Superior temporal gyrus (tissue), 1 donor: ENCODE measurements at regions not wholly inside any gene's neighbourhood (a gene's known extent, or its start where the extent isn't known, plus 50 kb on each side); places are given as distances from the start of the nearest gene placed in this dataset.
"Not testable (repeated sequence)": the region's sequence is repeated elsewhere in the genome, so short reads cannot be mapped to it uniquely, and the experiment has no call there.

Experiments used
- DNase-seq: peaks from one replicate; pipeline ENCODE4 v3.0.0-alpha.2; 2016; ENCODE audit errors: extremely low spot score

GRCh38 chr20:61061981-61062380, 190.1 kb upstream of the CDH4 start:
- no peak for DNase-seq

- DNase-seq: no peak
Measured at GRCh38 chr20:61065853-61066252, 186.2 kb upstream of the CDH4 start.

DNA sequence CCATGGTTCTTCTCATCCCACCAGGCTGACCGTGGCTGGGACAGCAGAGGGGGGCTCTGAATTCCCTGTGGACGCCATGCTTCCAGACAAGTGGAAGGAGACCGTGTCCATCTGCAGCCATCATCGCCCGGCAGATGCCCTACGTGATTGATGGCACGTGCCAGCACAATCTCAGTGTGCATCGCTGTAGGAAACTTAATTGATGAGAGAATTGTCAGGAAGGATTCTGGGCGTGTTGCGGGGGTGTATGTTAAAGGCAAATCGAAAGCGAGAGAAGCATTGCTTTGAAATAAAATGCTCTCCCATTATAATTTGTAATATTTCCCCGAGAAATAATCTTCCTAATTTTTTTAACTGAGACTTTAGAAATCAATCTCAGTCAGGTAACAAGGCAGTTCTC, 185.5 kb upstream of the CDH4 start:
- no peak for DNase-seq

DNA sequence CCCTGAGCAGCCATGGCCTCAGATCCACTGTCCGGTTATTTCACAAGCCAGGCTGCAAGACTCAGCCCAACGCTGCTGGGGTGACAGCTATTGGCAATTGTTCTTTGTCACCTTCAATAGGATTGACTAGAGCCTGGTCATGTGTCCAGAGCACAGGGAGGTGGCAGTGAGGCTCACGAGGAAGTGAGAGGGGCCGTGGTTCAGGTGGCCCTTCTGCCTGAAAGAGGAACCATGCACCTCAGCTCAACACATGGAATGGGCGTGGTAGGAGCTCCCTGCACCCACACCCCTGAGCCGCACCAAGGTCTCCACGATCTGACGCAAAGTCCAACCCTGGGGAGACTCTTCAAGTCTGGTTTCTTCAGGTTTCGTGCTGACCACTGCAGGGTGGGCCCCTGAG, 184.8 kb upstream of the CDH4 start:
- no peak for DNase-seq

GRCh38 chr20:61072398-61072797, 179.7 kb upstream of the CDH4 start:
- DNase-seq: no peak

- no peak for DNase-seq
Measured at GRCh38 chr20:61073376-61073775, 178.7 kb upstream of the CDH4 start.

- DNase-seq: no peak
Measured at GRCh38 chr20:61082720-61083119, 169.3 kb upstream of the CDH4 start.

DNA sequence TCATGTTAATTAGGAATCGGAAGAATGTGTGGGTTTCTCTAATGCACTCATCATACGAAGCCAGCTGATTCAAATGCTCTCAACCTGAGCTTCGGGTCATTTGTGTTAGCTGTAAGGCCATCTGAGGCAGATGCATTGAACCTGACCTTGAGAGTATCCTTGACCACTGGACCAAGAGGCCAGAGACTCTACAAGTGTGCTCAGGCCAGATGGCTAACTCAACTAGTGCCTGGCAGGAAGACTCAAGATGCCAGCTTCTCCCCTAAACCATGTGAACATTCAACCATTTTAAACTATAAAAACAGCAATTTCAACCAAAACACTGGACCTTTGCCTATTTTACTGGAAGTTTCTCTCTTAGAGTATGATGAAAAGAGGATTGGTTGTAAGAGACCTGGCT, 168.6 kb upstream of the CDH4 start:
- DNase-seq: no peak

GRCh38 chr20:61086031-61086430, 166.0 kb upstream of the CDH4 start:
- DNase-seq: no peak

- no peak for DNase-seq
Measured at GRCh38 chr20:61090541-61090940, 161.5 kb upstream of the CDH4 start.

GRCh38 chr20:61092251-61092650, 159.8 kb upstream of the CDH4 start:
- no peak for DNase-seq

DNA sequence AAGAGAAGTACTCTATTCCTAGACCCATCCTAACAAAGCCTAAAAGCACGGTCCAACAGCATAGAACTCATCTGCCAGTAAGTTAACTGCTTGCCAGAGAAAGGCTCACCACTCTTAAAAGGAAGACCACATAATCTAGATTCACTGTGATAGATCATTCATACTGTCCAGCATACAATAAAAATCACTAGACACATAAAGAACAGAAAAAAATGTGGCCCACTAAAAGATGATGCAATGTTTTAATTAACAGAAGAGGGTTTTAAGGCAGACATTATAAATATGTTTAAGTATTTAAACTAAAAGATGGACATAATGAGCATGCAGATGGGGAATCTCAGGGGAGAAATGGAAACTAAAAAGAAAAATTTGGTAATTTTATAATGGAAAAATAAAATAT, 157.5 kb upstream of the CDH4 start:
- DNase-seq: no peak

DNA sequence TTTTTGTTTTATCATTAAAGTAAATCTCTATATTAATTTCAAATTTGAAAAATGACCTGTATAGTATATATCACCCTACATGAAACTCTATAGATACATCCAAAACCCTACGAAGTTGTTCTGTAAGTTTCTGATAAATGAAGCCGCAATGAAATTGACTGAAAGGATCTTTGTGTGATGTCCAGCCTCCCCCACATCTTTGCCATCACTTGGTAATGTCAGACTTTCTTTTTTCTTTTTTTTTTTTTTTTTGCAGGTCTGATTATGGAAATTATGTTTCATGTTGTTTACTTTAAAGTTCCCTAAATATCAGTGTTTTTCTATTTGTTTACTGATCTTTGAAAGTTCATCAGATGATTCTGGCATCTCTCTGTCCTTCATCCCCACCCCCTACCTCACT, 155.6 kb upstream of the CDH4 start:
- no peak for DNase-seq

DNA sequence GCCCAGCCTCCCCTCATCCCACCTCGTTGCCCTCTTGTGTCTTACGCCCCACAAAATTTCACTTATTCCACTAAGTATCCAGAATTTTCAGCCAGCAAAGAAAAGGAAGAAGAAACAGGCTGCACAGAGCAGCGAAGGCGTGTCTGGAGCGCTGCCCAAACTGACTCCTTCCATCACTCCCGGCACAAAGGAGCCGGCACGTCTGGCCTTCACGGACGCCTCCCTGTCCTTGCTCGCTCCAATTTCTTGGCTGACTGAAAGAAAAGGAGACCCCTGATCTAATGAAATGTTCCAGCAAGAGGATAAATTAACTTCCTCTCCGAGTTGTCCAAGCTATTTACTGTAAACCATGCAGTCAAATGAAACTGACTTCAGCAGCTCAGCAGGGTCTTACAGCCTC, 152.3 kb upstream of the CDH4 start:
- DNase-seq: no peak

DNA sequence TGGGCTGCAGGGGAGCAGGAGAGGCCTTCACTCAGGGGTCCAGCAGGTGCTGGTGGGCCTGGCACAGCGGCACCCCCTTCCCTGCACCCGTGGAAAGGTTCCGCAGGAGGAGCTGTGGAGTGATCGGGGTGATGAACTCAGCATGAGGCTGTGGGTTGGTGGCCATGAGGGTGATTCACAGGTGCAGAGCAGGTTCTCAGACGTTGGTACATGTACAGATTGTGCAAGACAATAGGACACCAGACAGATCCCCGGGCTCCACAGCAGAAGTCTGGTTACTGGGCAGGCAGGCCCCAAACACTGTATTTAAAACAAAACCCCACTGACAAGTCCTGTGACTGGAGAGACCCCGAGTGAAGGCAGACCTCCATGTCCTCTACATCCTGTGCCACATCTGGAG, 151.6 kb upstream of the CDH4 start:
- DNase-seq: no peak

GRCh38 chr20:61101321-61101720, 150.7 kb upstream of the CDH4 start:
- not testable (repeated sequence) for DNase-seq

GRCh38 chr20:61104232-61104631, 147.8 kb upstream of the CDH4 start:
- DNase-seq: no peak

DNA sequence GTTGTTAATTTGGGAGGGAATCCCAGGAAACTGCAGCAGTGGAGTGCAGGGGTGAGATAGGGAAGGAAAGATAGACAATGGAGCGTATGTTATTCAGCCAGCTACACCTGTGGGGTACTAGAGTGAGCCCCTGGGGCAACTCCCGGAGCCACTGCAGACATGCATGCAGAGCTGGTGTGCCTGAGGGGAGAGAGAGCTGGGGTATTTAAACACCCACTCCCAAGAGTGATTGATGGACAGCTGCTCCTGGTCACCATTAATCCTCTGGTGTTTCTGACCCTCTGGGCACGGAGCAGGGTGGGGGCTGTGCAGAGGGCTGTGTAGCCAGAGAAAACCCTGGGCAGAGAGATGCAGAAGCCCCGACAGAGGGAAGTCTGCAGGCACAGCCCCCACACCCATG, 146.7 kb upstream of the CDH4 start:
- DNase-seq: no peak

DNA sequence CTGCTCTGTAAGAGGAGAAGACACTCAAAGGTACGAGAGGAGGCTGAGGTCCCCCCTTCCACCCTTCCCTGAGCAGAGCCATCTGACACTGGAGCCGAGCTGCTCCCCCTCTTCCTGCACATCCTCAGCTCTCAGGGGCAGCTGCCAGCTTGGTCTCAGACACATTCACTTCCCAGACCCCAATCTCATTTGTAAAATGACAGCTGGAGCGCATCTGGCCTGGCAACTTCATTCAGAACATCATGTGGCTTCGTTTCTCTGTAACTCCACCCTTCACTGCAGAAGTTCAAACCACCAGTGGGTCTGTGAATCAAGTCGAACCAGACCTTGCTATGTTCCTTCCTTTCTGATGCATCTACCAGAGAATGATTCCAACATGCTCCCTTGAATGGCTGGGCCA, 145.6 kb upstream of the CDH4 start:
- no peak for DNase-seq

DNA sequence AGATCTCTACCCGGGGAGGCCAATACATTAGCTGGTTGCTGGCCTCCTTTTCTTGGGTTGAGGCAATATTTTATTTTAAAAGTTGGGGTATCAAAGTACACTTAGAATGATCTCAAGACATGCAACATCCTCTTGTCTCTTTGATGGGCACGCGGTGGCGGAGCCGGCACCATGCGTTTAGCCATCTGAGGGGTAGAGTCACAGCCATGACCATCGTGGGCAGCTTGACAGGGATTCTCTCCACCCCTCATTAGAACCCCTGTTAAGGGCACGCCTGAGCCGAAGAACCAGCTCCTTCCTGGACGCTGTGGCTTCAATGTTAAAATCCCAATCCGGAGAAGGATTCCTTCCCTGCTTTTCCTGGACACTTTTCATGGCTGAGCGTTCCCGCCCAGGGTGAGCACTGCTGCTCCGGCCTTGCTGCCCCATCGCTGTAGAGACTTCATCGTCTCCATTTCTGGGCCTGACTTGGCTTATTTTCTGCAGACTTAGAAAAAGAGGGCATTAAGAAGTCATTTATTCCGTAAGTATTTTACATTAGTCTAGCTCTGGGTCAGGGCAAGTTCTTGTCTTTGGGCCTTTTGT, 142.7 kb upstream of the CDH4 start:
- DNase-seq: no peak

DNA sequence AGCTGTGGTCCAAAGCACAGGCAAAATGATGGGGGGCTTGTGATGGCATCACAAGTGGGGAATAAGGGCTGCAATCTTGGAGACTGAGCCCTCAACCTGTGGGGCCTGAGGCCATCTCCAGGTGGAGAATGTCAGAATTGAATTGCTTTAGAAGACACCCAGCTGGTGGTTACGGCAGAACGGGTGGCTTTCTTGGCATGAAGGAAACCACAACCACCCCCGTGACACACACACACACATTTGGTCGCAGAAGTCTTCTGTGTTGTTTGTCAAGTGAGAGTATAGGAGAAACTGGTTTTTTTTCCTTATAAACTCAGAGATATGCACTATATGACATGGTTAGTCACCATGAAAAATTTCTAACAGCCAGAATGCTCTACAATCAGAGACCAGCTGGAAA, 139.5 kb upstream of the CDH4 start:
- no peak for DNase-seq

DNA sequence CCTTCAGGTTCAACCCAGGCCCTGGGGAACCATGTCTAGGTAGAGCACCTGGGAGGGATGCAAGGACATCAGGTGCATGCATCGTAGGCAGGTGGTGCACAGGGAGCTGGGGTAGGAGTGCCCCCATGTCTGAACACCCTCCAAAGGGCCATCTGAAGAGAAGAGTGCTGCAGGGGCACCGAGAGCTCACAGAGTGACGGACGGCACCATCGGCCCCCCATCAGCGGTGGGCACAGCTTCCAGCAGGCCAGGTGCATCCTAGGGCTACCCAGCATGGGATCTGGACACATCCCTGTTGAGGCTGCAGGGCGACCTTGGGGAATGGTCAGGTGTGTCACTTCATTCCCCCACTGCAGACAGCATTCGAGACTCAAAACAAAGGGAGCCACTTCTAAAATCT, 138.3 kb upstream of the CDH4 start:
- DNase-seq: no peak

DNA sequence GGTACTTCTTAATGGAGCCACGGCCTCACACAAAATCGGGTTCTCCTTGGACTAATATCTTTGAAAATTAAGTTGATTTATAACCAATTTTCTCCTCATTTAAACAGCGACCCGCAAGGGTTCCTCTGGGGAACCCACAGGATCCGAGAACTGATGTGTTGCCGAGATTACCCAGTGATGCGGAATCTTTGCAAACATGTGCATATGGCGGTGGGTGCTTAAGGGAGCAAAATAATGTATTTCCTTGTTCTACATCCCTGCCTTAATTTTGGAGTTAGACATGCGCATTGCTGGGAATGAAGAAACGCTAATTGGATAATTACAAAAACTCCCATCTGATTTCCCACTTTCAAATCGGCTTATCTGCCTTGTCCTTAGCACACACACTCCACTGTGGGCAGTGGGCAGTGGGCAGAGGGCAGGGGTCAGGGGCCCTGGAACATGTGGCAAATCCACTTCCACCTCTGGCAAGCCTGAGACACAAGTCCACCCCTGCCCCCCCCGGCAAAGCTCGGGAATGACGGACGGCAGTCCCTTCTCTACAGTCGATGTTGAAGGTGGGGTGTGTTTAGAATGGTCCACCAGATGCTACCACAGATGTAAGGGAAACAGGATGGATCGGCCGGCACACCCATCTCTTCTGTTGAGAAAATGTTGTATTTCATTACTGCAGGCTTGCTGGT, 137.4 kb upstream of the CDH4 start:
- DNase-seq: no peak
